ENCODE measurements at regions not wholly inside any gene's neighbourhood (a gene's known extent, or its start where the extent isn't known, plus 50 kb on each side); places are given as distances from the start of the nearest gene placed in this dataset.

GRCh38 chr13:58254943-58255342 is 623.4 kb downstream of the PCDH17 start:
- no peak for TF ChIP-seq POLR2A (IDR thresholded peaks at IDR 0.05)
- TF ChIP-seq CTCF (IDR thresholded peaks at IDR 0.05): no peak
